T-helper 2 cell (primary cell): ENCODE measurements at regions not wholly inside any gene's neighbourhood (a gene's known extent, or its start where the extent isn't known, plus 50 kb on each side); places are given as distances from the start of the nearest gene placed in this dataset.
"Not testable (repeated sequence)": the region's sequence is repeated elsewhere in the genome, so short reads cannot be mapped to it uniquely, and the experiment has no call there.

Experiments
- DNase-seq, 5 experiments: peaks; one replicate each; pipeline versions ENCODE4 v3.0.0 to v3.0.0-alpha.2; 2012 to 2022

GRCh38 chr10:118967160-118967559, 62.4 kb upstream of the NANOS1 start:
- DNase-seq, result no peak

GRCh38 chr10:118968060-118968459, 61.5 kb upstream of the NANOS1 start:
- no peak for DNase-seq

GRCh38 chr10:118968482-118968881, 61.0 kb upstream of the NANOS1 start:
- no peak for DNase-seq

- no peak for DNase-seq
Observed at GRCh38 chr10:118969014-118969413, 60.5 kb upstream of the NANOS1 start.

GRCh38 chr10:118970770-118971169, 58.7 kb upstream of the NANOS1 start:
- no peak for DNase-seq

- DNase-seq, result no peak
Observed at GRCh38 chr10:118971187-118971586, 58.3 kb upstream of the NANOS1 start.

GRCh38 chr10:118971876-118972275, 57.6 kb upstream of the NANOS1 start:
- no peak for DNase-seq

GRCh38 chr10:118973744-118974143, 55.8 kb upstream of the NANOS1 start:
- DNase-seq, result no peak

- no peak for DNase-seq
Observed at GRCh38 chr10:118974951-118975350, 54.6 kb upstream of the NANOS1 start.

GRCh38 chr10:118976219-118976618, 53.3 kb upstream of the NANOS1 start:
- DNase-seq, result not testable (repeated sequence)

GRCh38 chr10:118977022-118977599, 52.4 kb upstream of the NANOS1 start:
- DNase-seq, result no peak

GRCh38 chr10:118977835-118978234, 51.7 kb upstream of the NANOS1 start:
- no peak for DNase-seq

- no peak for DNase-seq
Observed at GRCh38 chr10:118978316-118978997, 51.1 kb upstream of the NANOS1 start.

- DNase-seq, result no peak
Observed at GRCh38 chr10:118978998-118979350, 50.5 kb upstream of the NANOS1 start.

- no peak for DNase-seq
Observed at GRCh38 chr10:118979661-118980060, 49.9 kb upstream of the NANOS1 start.
